SK-N-MC (cell line): ENCODE measurements at regions not wholly inside any gene's neighbourhood (a gene's known extent, or its start where the extent isn't known, plus 50 kb on each side); places are given as distances from the start of the nearest gene placed in this dataset.

ENCODE experiments used
- EZH2 ChIP-seq: fragments of 200-600 bp; sonication (generic); IDR thresholded peaks from one replicate; pipeline ENCODE4 v1.6.1; 2017; ENCODE audit warnings: antibody characterized with exemption
- POLR2AphosphoS5 ChIP-seq: IDR thresholded peaks from 2 replicates; pipeline ENCODE4 v1.6.1; 2012; ENCODE audit warnings: mild to moderate bottlenecking, low read depth, low read length, borderline replicate concordance

DNA sequence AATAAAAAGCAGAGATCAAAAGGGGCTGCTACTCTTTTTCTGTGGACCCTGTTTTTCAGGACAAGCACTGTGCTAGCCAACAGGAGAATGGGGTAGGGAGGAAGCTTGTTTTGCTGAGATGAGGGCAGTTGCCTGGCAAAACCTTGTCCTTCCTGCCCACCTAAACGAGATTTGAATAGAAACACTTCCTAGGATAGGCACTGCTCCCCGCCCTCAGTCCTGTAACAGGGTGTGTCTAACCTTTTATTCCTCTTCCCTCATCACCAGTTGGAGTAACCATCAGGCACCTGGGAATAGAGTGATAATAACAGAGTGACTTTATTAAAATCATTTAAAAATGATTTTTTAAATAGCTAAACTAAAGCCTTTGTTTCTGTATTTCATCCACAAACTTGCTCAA, 368.8 kb downstream of the LNPK start:
- TF ChIP-seq POLR2AphosphoS5 (no peak), EZH2 (no peak)
